ENCODE measurements at regions not wholly inside any gene's neighbourhood (a gene's known extent, or its start where the extent isn't known, plus 50 kb on each side); places are given as distances from the start of the nearest gene placed in this dataset.

GRCh38 chr2:33735096-33735495 is 136.0 kb upstream of the FAM98A start:
- no peak overlapping the region for H3K4me3 ChIP-seq (ENCODE audit: low read depth, low read length)
- DNase-seq (ENCODE audit: low read depth) = no peak
- TF ChIP-seq CTCF (IDR thresholded peaks at IDR 0.05; ENCODE audit: insufficient read depth, low read depth, low read length, missing control alignments) = no peak

DNA sequence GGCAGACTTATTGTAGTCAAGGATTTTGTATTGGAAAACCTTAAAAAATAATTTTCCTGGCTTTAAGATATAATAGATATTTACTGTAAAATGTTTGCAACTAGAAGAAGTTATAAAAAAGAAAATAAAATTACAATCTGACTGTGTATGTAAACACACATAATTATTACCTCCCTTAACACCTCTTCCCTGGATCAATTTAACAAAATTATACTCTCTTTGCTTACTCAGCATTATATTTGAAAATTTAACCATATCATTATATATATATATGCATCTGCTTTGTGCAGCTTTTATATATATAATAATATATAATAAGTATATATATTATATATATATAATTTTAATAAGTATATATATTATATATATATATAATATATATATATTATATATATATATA is 131.7 kb upstream of the FAM98A start:
- no peak for TF ChIP-seq CTCF (IDR thresholded peaks at IDR 0.05; ENCODE audit: insufficient read depth, low read depth, low read length, missing control alignments)
- H3K4me3 ChIP-seq (ENCODE audit: low read depth, low read length) = no peak overlapping the region
- no peak for DNase-seq (ENCODE audit: low read depth)

GRCh38 chr2:33730193-33730592 is 131.1 kb upstream of the FAM98A start:
- H3K4me3 ChIP-seq (ENCODE audit: low read depth, low read length) = no peak overlapping the region
- TF ChIP-seq CTCF (IDR thresholded peaks at IDR 0.05; ENCODE audit: insufficient read depth, low read depth, low read length, missing control alignments) = no peak
- peak; percentile 41 for DNase-seq (ENCODE audit: low read depth)

GRCh38 chr2:33729353-33729752 is 130.3 kb upstream of the FAM98A start:
- no peak overlapping the region for H3K4me3 ChIP-seq (ENCODE audit: low read depth, low read length)
- TF ChIP-seq CTCF (IDR thresholded peaks at IDR 0.05; ENCODE audit: insufficient read depth, low read depth, low read length, missing control alignments) = no peak
- DNase-seq (ENCODE audit: low read depth) = no peak

- TF ChIP-seq CTCF (IDR thresholded peaks at IDR 0.05; ENCODE audit: insufficient read depth, low read depth, low read length, missing control alignments) = no peak
- no peak for DNase-seq (ENCODE audit: low read depth)
- H3K4me3 ChIP-seq (ENCODE audit: low read depth, low read length) = no peak overlapping the region
Measured at GRCh38 chr2:33728106-33728505, 129.0 kb upstream of the FAM98A start.

DNA sequence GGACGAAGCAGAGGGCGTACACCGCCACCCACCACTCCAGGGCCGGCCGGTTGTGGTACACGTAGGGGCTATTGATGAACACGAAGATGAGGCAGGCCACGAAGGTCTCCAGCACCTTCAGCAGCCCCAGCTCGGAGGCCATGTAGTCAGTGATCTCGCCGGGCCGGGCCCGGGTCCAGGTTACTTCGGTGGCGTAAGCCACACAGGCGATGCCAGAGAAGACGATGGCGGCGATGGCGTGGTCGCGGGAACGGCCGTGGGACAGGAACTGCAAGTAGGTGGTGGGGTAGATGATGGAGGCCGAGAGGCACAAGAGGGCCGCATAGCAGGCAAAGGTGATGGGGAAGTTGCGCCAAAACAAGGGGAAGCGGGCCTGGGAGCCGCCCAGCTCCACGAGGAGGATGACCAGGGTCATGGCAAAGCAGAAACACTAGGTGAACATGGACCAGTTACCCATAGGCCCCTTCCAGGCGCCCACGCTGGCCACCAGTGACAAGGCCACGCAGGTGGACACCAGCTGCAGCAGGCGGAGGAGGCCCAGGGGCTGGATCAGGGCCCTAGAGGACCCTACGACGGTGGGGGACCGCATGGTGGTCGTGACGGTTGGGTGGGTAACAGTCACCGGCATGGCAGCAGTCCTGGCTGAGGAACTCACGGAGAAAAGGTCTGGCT is 128.4 kb upstream of the FAM98A start:
- no peak for DNase-seq (ENCODE audit: low read depth)
- no peak for TF ChIP-seq CTCF (IDR thresholded peaks at IDR 0.05; ENCODE audit: insufficient read depth, low read depth, low read length, missing control alignments)
- no peak overlapping the region for H3K4me3 ChIP-seq (ENCODE audit: low read depth, low read length)

DNA sequence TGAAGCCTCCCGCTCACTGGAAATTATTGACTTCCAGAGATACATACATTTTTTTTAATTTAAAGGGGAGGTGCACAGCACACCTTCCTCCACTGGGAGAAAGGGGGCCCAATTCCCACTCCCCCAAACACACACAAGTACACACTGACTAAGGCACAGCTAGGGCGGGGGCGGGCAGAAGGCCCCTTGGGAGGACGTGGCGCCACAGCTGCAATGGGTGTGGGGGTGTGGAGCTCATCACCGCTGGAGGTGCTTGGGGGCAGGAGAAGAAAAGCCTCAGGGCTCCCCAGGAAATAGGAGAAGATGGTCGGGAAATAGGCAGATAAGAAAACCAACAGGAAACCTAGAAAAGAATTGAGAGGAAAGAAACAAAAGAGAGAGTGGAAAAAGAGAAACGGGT is 127.3 kb upstream of the FAM98A start:
- no peak for TF ChIP-seq CTCF (IDR thresholded peaks at IDR 0.05; ENCODE audit: insufficient read depth, low read depth, low read length, missing control alignments)

More for the DNA sequence above, 127.3 kb upstream of the FAM98A start:
- H3K4me3 ChIP-seq (ENCODE audit: low read depth, low read length) = no peak overlapping the region
- DNase-seq (ENCODE audit: low read depth) = no peak

Data from GM12865 (cell line).